Small intestine (tissue), 7 donors: ENCODE measurements at regions not wholly inside any gene's neighbourhood (a gene's known extent, or its start where the extent isn't known, plus 50 kb on each side); places are given as distances from the start of the nearest gene placed in this dataset.

Source experiments
- DNase-seq, 2 donors: peaks; one replicate each; pipeline versions ENCODE4 v3.0.0 to v3.0.0-alpha.2; 2013
- FAIRE-seq: peaks from 2 replicates; lab custom pipeline; 2012; peaks lifted over from hg19 to GRCh38; lab: Jason Lieb, UNC
- H3K27ac ChIP-seq, 3 donors: one replicate each; pipeline ENCODE4 v1.5.1; 2013; ENCODE audit warnings: low read length in 2 of 3, mild to moderate bottlenecking in 2 of 3, control low read depth in 1 of 3, inconsistent platforms in 1 of 3, low read depth in 1 of 3, moderate library complexity in 1 of 3
- H3K27me3 ChIP-seq, 3 donors: one replicate each; pipeline ENCODE4 v1.6.1; 2013; ENCODE audit warnings: low read length in 3 of 3, inconsistent platforms in 1 of 3; ENCODE audit not compliant: control insufficient read depth in 3 of 3, insufficient read depth in 3 of 3
- H3K36me3 ChIP-seq, 3 donors: one replicate each; pipeline ENCODE4 v1.6.1; 2013; ENCODE audit warnings: low read length in 3 of 3, inconsistent platforms in 1 of 3, low read depth in 1 of 3, mild to moderate bottlenecking in 1 of 3, moderate library complexity in 1 of 3; ENCODE audit not compliant: control insufficient read depth in 3 of 3, insufficient read depth in 2 of 3
- H3K4me1 ChIP-seq, 3 donors: one replicate each; pipeline ENCODE4 v1.6.1; 2013; ENCODE audit warnings: low read length in 2 of 3, inconsistent platforms in 1 of 3, low read depth in 1 of 3, mild to moderate bottlenecking in 1 of 3, moderate library complexity in 1 of 3; ENCODE audit not compliant: control insufficient read depth in 3 of 3, insufficient read depth in 2 of 3
- H3K4me3 ChIP-seq, 3 donors: one replicate each; pipeline ENCODE4 v1.5.1; 2013; ENCODE audit warnings: low read length in 3 of 3, control low read depth in 1 of 3, inconsistent platforms in 1 of 3, low read depth in 1 of 3, mild to moderate bottlenecking in 1 of 3, moderate library complexity in 1 of 3
- H3K9me3 ChIP-seq, 2 donors: one replicate each; pipeline ENCODE4 v1.6.1; 2013; ENCODE audit warnings: low read depth in 1 of 2, low read length in 1 of 2; ENCODE audit not compliant: control insufficient read depth in 2 of 2, insufficient read depth in 1 of 2
- WGBS, 3 donors: extraction: QIAGEN DNeasy Blood & Tissue Kit; methylation state at CpG; one replicate each; pipeline ENCODE4 v1.1.7; 2013; 5-methylcytosine and 5-hydroxymethylcytosine counted together
- donor health status: healthy with polysubstance abuse.
- donor health status: control.
- donor health status: control.
- donor health status: Bipolar disorder and iron deficiency.
- donor health status: healthy.

DNA sequence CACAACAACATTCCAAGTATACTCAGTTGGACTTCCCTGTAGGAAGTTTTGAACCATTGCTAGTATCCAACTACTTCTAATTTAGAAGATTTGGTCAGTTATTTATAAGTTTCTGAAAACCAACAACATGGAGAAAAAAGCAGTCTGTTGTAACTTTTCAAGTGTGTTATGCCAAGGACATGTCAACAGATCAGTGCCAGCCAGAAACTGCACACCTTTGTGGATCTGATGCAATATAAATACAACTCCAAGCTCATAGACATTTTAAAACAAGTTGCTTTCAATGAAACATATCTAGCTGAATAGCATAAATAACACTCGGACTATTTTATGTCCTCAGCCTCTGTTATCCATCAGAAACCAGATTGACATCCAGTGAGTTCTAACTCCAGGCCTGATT lies 58.3 kb upstream of the CARMIL1 start:
- Histone ChIP-seq H3K4me3 (no peak overlapping the region), H3K27me3 (no peaks in the 10 kb centered on the region), H3K4me1 (no peaks in the 10 kb centered on the region), H3K27ac (no peak overlapping the region), H3K9me3 (no peaks in the 10 kb centered on the region), H3K36me3 (no peaks in the 10 kb centered on the region)
- FAIRE-seq (no peak), DNase-seq (no peak)
- WGBS, 3 donors = 78 to 85% (median 78%) methylated on average over 1 of the region's 1 CpG

DNA sequence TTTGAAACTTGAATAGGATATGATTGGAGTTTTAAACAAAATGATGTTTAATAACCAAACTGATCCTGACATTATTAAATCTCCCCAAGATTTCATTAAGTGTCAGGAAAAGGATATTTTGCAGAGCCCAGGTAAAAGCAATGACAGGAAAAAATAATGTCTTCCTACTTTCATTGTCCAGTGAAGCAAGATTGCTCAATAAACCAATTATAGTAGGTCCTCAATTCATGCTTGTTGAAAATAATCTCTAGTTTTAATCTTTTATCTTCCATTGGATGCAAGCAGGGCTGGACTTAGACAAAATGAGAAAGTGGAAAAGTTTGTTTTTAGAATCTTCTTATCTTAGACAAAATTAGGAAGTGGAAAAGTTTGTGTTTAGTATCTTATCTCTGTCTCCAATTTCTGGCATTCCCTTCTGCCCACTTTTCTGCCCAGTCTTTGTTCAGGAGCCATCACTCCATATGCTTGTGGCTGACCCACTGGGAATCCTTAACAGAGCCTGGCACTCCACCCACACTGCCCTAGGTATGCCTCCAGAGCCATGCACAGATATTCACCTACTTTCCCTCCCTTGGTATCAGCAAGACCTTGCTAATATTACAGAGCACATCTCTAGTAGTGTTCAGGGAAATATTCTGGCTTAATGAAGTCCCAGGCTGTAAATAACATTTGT lies 57.0 kb upstream of the CARMIL1 start:
- no peak for DNase-seq
- no peaks in the 10 kb centered on the region for H3K9me3 ChIP-seq
- H3K27ac ChIP-seq = no peak overlapping the region
- H3K4me3 ChIP-seq = no peak overlapping the region
- no peaks in the 10 kb centered on the region for H3K4me1 ChIP-seq
- no peaks in the 10 kb centered on the region for H3K36me3 ChIP-seq
- no peaks in the 10 kb centered on the region for H3K27me3 ChIP-seq
- no peak for FAIRE-seq

DNA sequence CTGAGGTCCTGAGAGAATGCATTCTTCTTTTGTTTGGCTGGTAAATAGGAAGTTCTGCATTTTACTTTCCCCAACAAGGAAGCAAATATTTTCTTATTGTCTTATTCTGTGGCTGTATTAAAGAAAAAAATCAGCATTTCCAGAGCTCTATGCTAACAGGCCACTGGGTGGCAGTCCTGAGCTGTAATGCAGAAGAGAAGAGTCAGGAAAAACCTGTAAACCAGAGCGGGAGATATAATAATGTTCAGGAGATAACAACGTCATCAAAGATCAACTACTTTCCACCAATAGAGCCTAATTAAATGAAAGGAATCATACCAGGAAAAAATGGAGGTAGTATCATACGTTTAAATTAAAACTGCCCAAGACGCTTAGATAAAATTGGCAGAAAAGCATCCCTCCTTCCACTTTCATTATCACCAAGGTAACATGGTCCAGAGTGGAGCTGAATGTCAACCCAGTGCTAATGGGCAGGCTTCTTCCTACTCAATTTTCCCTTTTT lies 55.6 kb upstream of the CARMIL1 start:
- H3K9me3 ChIP-seq = no peaks in the 10 kb centered on the region
- H3K4me3 ChIP-seq = no peak overlapping the region
- no peak overlapping the region for H3K27ac ChIP-seq
- no peak for FAIRE-seq
- 5 to 13% (median 5%) methylated on average over 4 of the region's 4 CpGs for WGBS, 3 donors
- H3K4me1 ChIP-seq = no peaks in the 10 kb centered on the region
- H3K27me3 ChIP-seq = no peaks in the 10 kb centered on the region
- peak; percentile 71 to 79 for DNase-seq
- H3K36me3 ChIP-seq = no peaks in the 10 kb centered on the region

DNA sequence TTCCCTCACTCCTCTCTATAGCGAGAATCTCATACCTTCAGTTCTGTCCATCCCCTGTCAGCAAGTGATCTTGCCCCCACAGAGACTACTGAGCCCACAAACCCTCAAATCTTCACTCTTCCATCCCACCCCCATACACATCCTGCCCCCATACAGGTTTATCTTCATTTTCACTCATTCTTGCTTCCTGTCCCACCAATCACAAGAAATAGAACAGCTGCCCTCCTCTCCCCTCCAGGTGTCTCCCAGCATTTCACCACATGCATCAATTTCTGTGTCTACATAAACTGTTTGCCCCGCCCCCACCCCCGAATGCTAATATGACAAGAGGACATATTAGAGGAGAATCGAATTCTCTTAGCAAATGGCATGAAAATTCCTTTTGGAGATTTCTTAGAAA lies 54.9 kb upstream of the CARMIL1 start:
- Histone ChIP-seq H3K27ac (no peak overlapping the region), H3K36me3 (no peaks in the 10 kb centered on the region), H3K27me3 (no peaks in the 10 kb centered on the region), H3K4me1 (no peaks in the 10 kb centered on the region), H3K4me3 (no peak overlapping the region), H3K9me3 (no peaks in the 10 kb centered on the region)
- DNase-seq (no peak), FAIRE-seq (no peak)
- WGBS, 3 donors = 81 to 93% (median 90%) methylated on average over 4 of the region's 4 CpGs

DNA sequence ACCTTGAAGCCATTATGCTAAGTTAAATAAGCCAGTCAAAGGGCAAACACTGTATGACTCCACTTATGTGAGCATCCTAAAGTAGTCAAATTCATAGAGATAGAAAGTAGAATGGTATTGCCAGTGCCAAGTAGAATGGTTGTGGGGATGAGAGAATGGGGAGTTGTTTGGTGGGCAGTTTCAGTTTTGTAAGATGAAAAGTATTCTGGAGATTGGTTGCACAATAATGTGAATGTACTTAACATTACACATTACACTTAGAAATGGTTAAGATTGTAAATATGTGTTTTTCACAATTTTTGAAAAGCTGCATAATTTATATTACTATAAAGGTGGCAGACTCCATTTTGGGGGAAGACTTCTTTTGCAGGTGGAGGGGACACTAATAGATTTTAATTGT lies 51.3 kb upstream of the CARMIL1 start:
- FAIRE-seq (no peak), DNase-seq (peak; percentile 5 to 17)
- H3K9me3 ChIP-seq = no peaks in the 10 kb centered on the region
- H3K27me3 ChIP-seq = no peaks in the 10 kb centered on the region
- no peak overlapping the region for H3K4me3 ChIP-seq
- H3K36me3 ChIP-seq = no peaks in the 10 kb centered on the region
- no peak overlapping the region for H3K27ac ChIP-seq
- no peaks in the 10 kb centered on the region for H3K4me1 ChIP-seq
